IMR-90 (cell line): ENCODE measurements at regions not wholly inside any gene's neighbourhood (a gene's known extent, or its start where the extent isn't known, plus 50 kb on each side); places are given as distances from the start of the nearest gene placed in this dataset.

ENCODE experiments used
- ATAC-seq: fragments of 200-7000 bp; cut with Tn5 transposase; 2 replicates; pipeline ENCODE4 v1.9.1; 2020; ENCODE audit warnings: low read depth, mild to moderate bottlenecking, moderate library complexity
- BruUV-seq: library from RNA; stranded (reverse); fragments of 400-500 nt; replicated peaks from 2 replicates; lab custom pipeline; 2021; lab: Mats Ljungman, UMichigan
- CTCF ChIA-PET: fragments of 300-600 bp; formaldehyde crosslinking; extraction: SDS; loops from one replicate; lab custom pipeline; 2021; ENCODE audit warnings: antibody characterized with exemption; lab: Yijun Ruan, JAX
- POLR2A ChIA-PET: fragments of 300-600 bp; sonication (Branson Sonifier 250); formaldehyde crosslinking; loops from one replicate; lab custom pipeline; 2022; ENCODE audit warnings: antibody characterized with exemption; ENCODE audit not compliant: unreplicated experiment; lab: Charles Lee
- DNase-seq: peaks from one replicate; pipeline ENCODE4 v3.0.0; 2013
- H2AFZ ChIP-seq: replicated peaks from 2 replicates; pipeline ENCODE3; 2013; ENCODE audit warnings: low read length, mild to moderate bottlenecking; ENCODE audit not compliant: poor library complexity
- H2AK5ac ChIP-seq: 2 replicates; pipeline ENCODE4 v1.6.1; 2013; ENCODE audit warnings: low read depth, low read length, inconsistent platforms
- H2AK9ac ChIP-seq: replicated peaks from 2 replicates; pipeline ENCODE3; 2013; ENCODE audit warnings: mild to moderate bottlenecking, low read depth, low read length, moderate library complexity; ENCODE audit not compliant: poor library complexity
- H2BK120ac ChIP-seq: 2 replicates; pipeline ENCODE4 v1.6.1; 2013; ENCODE audit warnings: low read depth, low read length, inconsistent platforms
- H2BK15ac ChIP-seq: 3 replicates; pipeline ENCODE4 v1.6.1; 2013; ENCODE audit warnings: low read depth, low read length, inconsistent platforms
- H2BK20ac ChIP-seq: 2 replicates; pipeline ENCODE4 v1.6.1; 2013; ENCODE audit warnings: low read depth, mild to moderate bottlenecking, inconsistent platforms, low read length, moderate library complexity
- H2BK5ac ChIP-seq: 2 replicates; pipeline ENCODE4 v1.6.1; 2013; ENCODE audit warnings: mild to moderate bottlenecking, low read depth, low read length, inconsistent platforms; ENCODE audit not compliant: poor library complexity, severe bottlenecking
- H3K14ac ChIP-seq: replicated peaks from 2 replicates; pipeline ENCODE4 v1.6.1; 2013; ENCODE audit warnings: low read depth, low read length, inconsistent platforms
- H3K18ac ChIP-seq: 2 replicates; pipeline ENCODE4 v1.6.1; 2013; ENCODE audit warnings: low read depth, low read length, control low read depth
- H3K23ac ChIP-seq: 2 replicates; pipeline ENCODE4 v1.6.1; 2013; ENCODE audit warnings: low read depth, low read length, inconsistent platforms
- H3K27ac ChIP-seq: 2 replicates; pipeline ENCODE4 v1.5.1; 2013; ENCODE audit warnings: mild to moderate bottlenecking, control low read depth, low read length; ENCODE audit not compliant: insufficient read depth
- H3K27me3 ChIP-seq: 2 replicates; pipeline ENCODE4 v1.6.1; 2013; ENCODE audit warnings: low read length; ENCODE audit not compliant: control insufficient read depth, insufficient read depth
- H3K36me3 ChIP-seq: 2 replicates; pipeline ENCODE4 v1.6.1; 2013; ENCODE audit warnings: low read length, mixed read lengths; ENCODE audit not compliant: control insufficient read depth, insufficient read depth
- H3K4ac ChIP-seq: 2 replicates; pipeline ENCODE4 v1.6.1; 2013; ENCODE audit warnings: low read depth, low read length, inconsistent platforms
- H3K4me1 ChIP-seq: 2 replicates; pipeline ENCODE4 v1.6.1; 2013; ENCODE audit warnings: low read length, mixed read lengths; ENCODE audit not compliant: control insufficient read depth, insufficient read depth
- H3K4me2 ChIP-seq: 2 replicates; pipeline ENCODE4 v1.6.1; 2013; ENCODE audit warnings: low read depth, mild to moderate bottlenecking, control low read depth, low read length, moderate library complexity
- H3K4me3 ChIP-seq: 2 replicates; pipeline ENCODE4 v1.5.1; 2013; ENCODE audit warnings: low read depth, mild to moderate bottlenecking, control low read depth, low read length, moderate library complexity; ENCODE audit not compliant: insufficient read depth
- H3K56ac ChIP-seq: 2 replicates; pipeline ENCODE4 v1.6.1; 2013; ENCODE audit warnings: low read length, inconsistent platforms; ENCODE audit not compliant: insufficient read depth; ENCODE audit errors: extremely low read depth
- H3K79me1 ChIP-seq, 2 experiments: 2 replicates each; pipeline ENCODE4 v1.6.1; 2013; ENCODE audit warnings: low read length in 2 of 2, inconsistent platforms in 1 of 2, low read depth in 1 of 2
- H3K9ac ChIP-seq: 2 replicates; pipeline ENCODE4 v1.6.1; 2013; ENCODE audit warnings: low read depth, low read length, control low read depth
- H3K9me1 ChIP-seq: 2 replicates; pipeline ENCODE4 v1.6.1; 2013; ENCODE audit warnings: low read length, inconsistent platforms; ENCODE audit not compliant: insufficient read depth
- H3K9me3 ChIP-seq: 2 replicates; pipeline ENCODE4 v1.6.1; 2013; ENCODE audit warnings: low read length; ENCODE audit not compliant: control insufficient read depth, insufficient read depth
- H4K20me1 ChIP-seq: 2 replicates; pipeline ENCODE4 v1.6.1; 2013; ENCODE audit warnings: low read length, inconsistent platforms; ENCODE audit not compliant: insufficient read depth
- H4K5ac ChIP-seq: 2 replicates; pipeline ENCODE4 v1.6.1; 2013; ENCODE audit warnings: mild to moderate bottlenecking, low read depth, low read length, control low read depth
- H4K8ac ChIP-seq, 2 experiments: 2 replicates each; pipeline ENCODE4 v1.6.1; 2013; ENCODE audit warnings: low read depth in 2 of 2, low read length in 2 of 2, control low read depth in 1 of 2, inconsistent platforms in 1 of 2
- H4K91ac ChIP-seq: 2 replicates; pipeline ENCODE4 v1.6.1; 2013; ENCODE audit warnings: low read depth, low read length, inconsistent platforms; ENCODE audit not compliant: insufficient read depth
- CEBPB ChIP-seq: IDR thresholded peaks from 2 replicates; pipeline ENCODE4 v1.6.1; 2012; ENCODE audit warnings: low read depth, low read length, improper control_type of control experiment
- FOS ChIP-seq: fragments of 150-350 bp; IDR thresholded peaks from 2 replicates; pipeline ENCODE4 v1.6.1; 2016; ENCODE audit warnings: low read depth, low read length
- MAFK ChIP-seq: IDR thresholded peaks from 2 replicates; pipeline ENCODE4 v1.6.1; 2012; ENCODE audit warnings: low read depth, low read length, improper control_type of control experiment
- MAZ ChIP-seq: IDR thresholded peaks from 2 replicates; pipeline ENCODE4 v1.6.1; 2012; ENCODE audit warnings: low read depth, mild to moderate bottlenecking, low read length, improper control_type of control experiment, moderate library complexity, borderline replicate concordance
- NFE2L2 ChIP-seq: fragments of 150-350 bp; IDR thresholded peaks from 2 replicates; pipeline ENCODE4 v1.6.1; 2016; ENCODE audit warnings: low read depth, mild to moderate bottlenecking, low read length
- RAD21 ChIP-seq: IDR thresholded peaks from 2 replicates; pipeline ENCODE4 v1.6.1; 2012; ENCODE audit warnings: low read length, improper control_type of control experiment
- RCOR1 ChIP-seq: IDR thresholded peaks from 2 replicates; pipeline ENCODE4 v1.6.1; 2012; ENCODE audit warnings: mild to moderate bottlenecking, low read length, improper control_type of control experiment; ENCODE audit not compliant: insufficient replicate concordance
- RFX5 ChIP-seq: IDR thresholded peaks from 2 replicates; pipeline ENCODE4 v1.8.0; 2012; ENCODE audit warnings: low read depth, mild to moderate bottlenecking, low read length, moderate library complexity
- SMC3 ChIP-seq: fragments of 150-350 bp; IDR thresholded peaks from 2 replicates; pipeline ENCODE4 v1.6.1; 2016; ENCODE audit warnings: low read depth, mild to moderate bottlenecking, antibody characterized with exemption, low read length, moderate library complexity
- WGBS, 2 experiments: methylation state at CpG; one replicate each; pipeline versions ENCODE4 v1.1.5 to v1.1.7; 2013; ENCODE audit warnings: missing lambda C conversion rate in 2 of 2; ENCODE audit not compliant: insufficient read length in 1 of 2; ENCODE audit errors: extremely low coverage in 2 of 2; 5-methylcytosine and 5-hydroxymethylcytosine counted together
- dilution Hi-C: fragments of 300-500 bp; cut with HindIII; formaldehyde crosslinking; loops from one replicate; pipeline ENCODE4 v1.14.3; 2018; ENCODE audit warnings: low sequenced_read_pairs; ENCODE audit not compliant: unreplicated experiment
- in situ Hi-C: fragments of 300-500 bp; cut with MboI; formaldehyde crosslinking; loops from 3 replicates; pipeline ENCODE4 v1.14.3; 2019; ENCODE audit warnings: low sequenced_read_pairs, inconsistent platforms, mixed read lengths
- intact Hi-C: fragments of 100-400 bp; cut with micrococcal nuclease; formaldehyde crosslinking; loops from 2 replicates; pipeline ENCODE4 v1.10.0; 2022
- TF ChIP-seq, protein P1 (sequence below): fragments of 150-350 bp; IDR thresholded peaks from 2 replicates; pipeline ENCODE4 v1.6.1; 2016; ENCODE audit warnings: low read depth, mild to moderate bottlenecking, low read length, moderate library complexity, borderline replicate concordance

DNA sequence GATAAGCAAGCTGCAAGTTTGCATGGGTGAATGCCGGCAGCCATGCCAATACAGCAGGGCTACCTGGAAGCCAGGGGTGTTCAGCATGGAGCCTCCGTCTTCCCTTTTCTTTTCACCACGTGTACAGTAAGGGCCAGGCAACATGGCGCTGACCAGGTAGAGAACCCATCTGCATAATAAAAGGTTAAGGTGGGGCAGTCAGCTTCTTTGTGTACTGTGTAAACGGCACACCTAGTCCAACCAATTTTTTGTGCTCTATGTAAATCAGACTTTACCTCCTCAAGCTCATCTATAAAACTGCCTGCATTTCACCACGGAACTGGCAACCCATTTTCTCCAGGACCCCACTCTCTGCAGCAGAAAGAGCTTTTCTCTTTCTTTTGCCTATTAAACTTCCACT is 286.8 kb upstream of the VCX3A start:
- Histone ChIP-seq H2BK120ac (no peak overlapping the region), H3K27ac (no peak overlapping the region), H3K4me2 (no peak overlapping the region), H3K4ac (no peak overlapping the region), H3K4me3 (no peak overlapping the region), H3K27me3 (no peaks in the 10 kb centered on the region), H2AK5ac (no peak overlapping the region), H2BK15ac (no peak overlapping the region), H4K20me1 (no peaks in the 10 kb centered on the region), H3K79me1 (no peaks in the 10 kb centered on the region), H3K9me1 (no peaks in the 10 kb centered on the region), H4K91ac (no peak overlapping the region), H3K9ac (no peak overlapping the region), H3K14ac (no peak overlapping the region), H3K9me3 (peaks cover 11% of the 10 kb centered on the region), H2AK9ac (no peak overlapping the region), H4K8ac (no peak overlapping the region), H3K23ac (no peak overlapping the region), H3K4me1 (no peaks in the 10 kb centered on the region), H2BK20ac (no peak overlapping the region), H3K56ac (no peak overlapping the region), H3K36me3 (no peaks in the 10 kb centered on the region), H4K5ac (no peak overlapping the region), H2AFZ (no peak overlapping the region), H3K18ac (no peak overlapping the region), H2BK5ac (no peak overlapping the region)
- TF ChIP-seq RFX5 (no peak), MAFK (no peak), CEBPB (no peak), MAZ (no peak), RAD21 (no peak), FOS (no peak), SMC3 (no peak), NFE2L2 (no peak), RCOR1 (no peak)
- TF ChIP-seq, protein P1, sequence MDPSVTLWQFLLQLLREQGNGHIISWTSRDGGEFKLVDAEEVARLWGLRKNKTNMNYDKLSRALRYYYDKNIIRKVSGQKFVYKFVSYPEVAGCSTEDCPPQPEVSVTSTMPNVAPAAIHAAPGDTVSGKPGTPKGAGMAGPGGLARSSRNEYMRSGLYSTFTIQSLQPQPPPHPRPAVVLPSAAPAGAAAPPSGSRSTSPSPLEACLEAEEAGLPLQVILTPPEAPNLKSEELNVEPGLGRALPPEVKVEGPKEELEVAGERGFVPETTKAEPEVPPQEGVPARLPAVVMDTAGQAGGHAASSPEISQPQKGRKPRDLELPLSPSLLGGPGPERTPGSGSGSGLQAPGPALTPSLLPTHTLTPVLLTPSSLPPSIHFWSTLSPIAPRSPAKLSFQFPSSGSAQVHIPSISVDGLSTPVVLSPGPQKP: no peak
- intact Hi-C loops (no loop called here), in situ Hi-C loops (no loop called here), dilution Hi-C loops (no loop called here)
- DNase-seq (no peak), ATAC-seq (no peak)
- ChIA-PET POLR2A (no interaction called here), CTCF (no interaction called here)
- WGBS, 2 experiments: no CpG with 5 or more reads among the region's 6 CpGs
- BruUV-seq: no TSS peak
